ENCODE measurements at regions not wholly inside any gene's neighbourhood (a gene's known extent, or its start where the extent isn't known, plus 50 kb on each side); places are given as distances from the start of the nearest gene placed in this dataset.
"Not testable (repeated sequence)": the region's sequence is repeated elsewhere in the genome, so short reads cannot be mapped to it uniquely, and the experiment has no call there.

GRCh38 chr1:217040711-217041455, 317.7 kb upstream of the ESRRG start:
- Histone ChIP-seq H3K4me2 (ENCODE audit: low read length) (no peak overlapping the region), H3F3A (ENCODE audit: control insufficient read depth, insufficient read depth) (no peaks in the 10 kb centered on the region), H4K20me1 (ENCODE audit: control insufficient read depth, insufficient read depth, low read depth, low read length) (no peaks in the 10 kb centered on the region), H3K27me3 (ENCODE audit: control insufficient read depth, low read length) (no peaks in the 10 kb centered on the region), H3K4me1 (ENCODE audit: control insufficient read depth, low read length) (no peaks in the 10 kb centered on the region), H3K79me2 (ENCODE audit: control insufficient read depth, low read length) (no peaks in the 10 kb centered on the region), H3K9me3 (ENCODE audit: control insufficient read depth, insufficient read depth, low read length) (no peaks in the 10 kb centered on the region; the same call in 1 of the 2 replicates), H3K27ac (ENCODE audit: low read depth, low read length) (no peak overlapping the region), H3K4me3 (ENCODE audit: low read length) (no peak overlapping the region), H3K9me2 (replicated peaks; ENCODE audit: control insufficient read depth, low read length) (no peaks in the 10 kb centered on the region), H3K36me3 (ENCODE audit: control insufficient read depth, low read length) (no peaks in the 10 kb centered on the region)
- TF ChIP-seq, protein P1, sequence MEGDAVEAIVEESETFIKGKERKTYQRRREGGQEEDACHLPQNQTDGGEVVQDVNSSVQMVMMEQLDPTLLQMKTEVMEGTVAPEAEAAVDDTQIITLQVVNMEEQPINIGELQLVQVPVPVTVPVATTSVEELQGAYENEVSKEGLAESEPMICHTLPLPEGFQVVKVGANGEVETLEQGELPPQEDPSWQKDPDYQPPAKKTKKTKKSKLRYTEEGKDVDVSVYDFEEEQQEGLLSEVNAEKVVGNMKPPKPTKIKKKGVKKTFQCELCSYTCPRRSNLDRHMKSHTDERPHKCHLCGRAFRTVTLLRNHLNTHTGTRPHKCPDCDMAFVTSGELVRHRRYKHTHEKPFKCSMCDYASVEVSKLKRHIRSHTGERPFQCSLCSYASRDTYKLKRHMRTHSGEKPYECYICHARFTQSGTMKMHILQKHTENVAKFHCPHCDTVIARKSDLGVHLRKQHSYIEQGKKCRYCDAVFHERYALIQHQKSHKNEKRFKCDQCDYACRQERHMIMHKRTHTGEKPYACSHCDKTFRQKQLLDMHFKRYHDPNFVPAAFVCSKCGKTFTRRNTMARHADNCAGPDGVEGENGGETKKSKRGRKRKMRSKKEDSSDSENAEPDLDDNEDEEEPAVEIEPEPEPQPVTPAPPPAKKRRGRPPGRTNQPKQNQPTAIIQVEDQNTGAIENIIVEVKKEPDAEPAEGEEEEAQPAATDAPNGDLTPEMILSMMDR (IDR thresholded peaks at IDR 0.05; ENCODE audit: low read depth, low read length, poor library complexity, severe bottlenecking): no peak
- no peak for TF ChIP-seq EZH2phosphoT487 (IDR thresholded peaks at IDR 0.05; ENCODE audit: borderline replicate concordance, low read length)

DNA sequence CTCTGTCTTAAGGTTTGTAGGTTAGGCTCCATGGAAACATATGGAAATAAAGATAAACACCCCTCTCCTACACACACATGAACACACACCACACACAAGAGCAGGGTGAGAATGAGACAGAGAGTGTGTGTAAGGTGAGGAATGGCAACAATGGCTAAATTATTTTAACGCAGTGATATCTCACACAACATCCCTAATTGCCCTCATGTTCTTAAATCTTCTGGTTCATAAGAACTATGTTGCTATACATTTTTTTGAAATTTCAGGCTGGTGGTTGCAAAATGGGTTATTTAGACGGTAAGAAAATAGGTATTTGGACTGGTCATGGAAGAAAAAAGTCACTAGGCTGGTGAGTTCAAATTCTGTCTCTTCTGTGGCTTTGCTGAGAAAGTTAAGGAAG, 316.7 kb upstream of the ESRRG start:
- H3K4me3 ChIP-seq (ENCODE audit: low read length): no peak overlapping the region
- no peak overlapping the region for H3K27ac ChIP-seq (ENCODE audit: low read depth, low read length)
- no peaks in the 10 kb centered on the region for H3K9me2 ChIP-seq (replicated peaks; ENCODE audit: control insufficient read depth, low read length)
- no peaks in the 10 kb centered on the region; the same call in 1 of the 2 replicates for H3K9me3 ChIP-seq (ENCODE audit: control insufficient read depth, insufficient read depth, low read length)
- no peaks in the 10 kb centered on the region for H3K36me3 ChIP-seq (ENCODE audit: control insufficient read depth, low read length)
- no peaks in the 10 kb centered on the region for H3F3A ChIP-seq (ENCODE audit: control insufficient read depth, insufficient read depth)
- no peaks in the 10 kb centered on the region for H3K79me2 ChIP-seq (ENCODE audit: control insufficient read depth, low read length)
- no peak overlapping the region for H3K4me2 ChIP-seq (ENCODE audit: low read length)
- TF ChIP-seq EZH2phosphoT487 (IDR thresholded peaks at IDR 0.05; ENCODE audit: borderline replicate concordance, low read length): no peak
- TF ChIP-seq, protein P1 (IDR thresholded peaks at IDR 0.05; ENCODE audit: low read depth, low read length, poor library complexity, severe bottlenecking): no peak
- H3K4me1 ChIP-seq (ENCODE audit: control insufficient read depth, low read length): no peaks in the 10 kb centered on the region
- H4K20me1 ChIP-seq (ENCODE audit: control insufficient read depth, insufficient read depth, low read depth, low read length): no peaks in the 10 kb centered on the region
- H3K27me3 ChIP-seq (ENCODE audit: control insufficient read depth, low read length): no peaks in the 10 kb centered on the region

GRCh38 chr1:217039139-217039538, 315.9 kb upstream of the ESRRG start:
- not testable (repeated sequence) for H3K9me3 ChIP-seq (ENCODE audit: control insufficient read depth, insufficient read depth, low read length); H4K20me1 ChIP-seq (ENCODE audit: control insufficient read depth, insufficient read depth, low read depth, low read length); H3K4me3 ChIP-seq (ENCODE audit: low read length)

GRCh38 chr1:217036757-217037156, 313.5 kb upstream of the ESRRG start:
- no peak overlapping the region for H3K4me2 ChIP-seq (ENCODE audit: low read length)

More at GRCh38 chr1:217039139-217039538, 315.9 kb upstream of the ESRRG start:
- not testable (repeated sequence) for H3K9me2 ChIP-seq (replicated peaks; ENCODE audit: control insufficient read depth, low read length); H3K27ac ChIP-seq (ENCODE audit: low read depth, low read length); H3K36me3 ChIP-seq (ENCODE audit: control insufficient read depth, low read length); H3K79me2 ChIP-seq (ENCODE audit: control insufficient read depth, low read length); H3K4me1 ChIP-seq (ENCODE audit: control insufficient read depth, low read length); H3F3A ChIP-seq (ENCODE audit: control insufficient read depth, insufficient read depth); H3K27me3 ChIP-seq (ENCODE audit: control insufficient read depth, low read length); H3K4me2 ChIP-seq (ENCODE audit: low read length)

More at GRCh38 chr1:217036757-217037156, 313.5 kb upstream of the ESRRG start:
- Histone ChIP-seq H3K27ac (ENCODE audit: low read depth, low read length) (no peak overlapping the region), H3F3A (ENCODE audit: control insufficient read depth, insufficient read depth) (no peaks in the 10 kb centered on the region), H3K9me3 (ENCODE audit: control insufficient read depth, insufficient read depth, low read length) (no peaks in the 10 kb centered on the region; the same call in 1 of the 2 replicates), H3K9me2 (replicated peaks; ENCODE audit: control insufficient read depth, low read length) (no peaks in the 10 kb centered on the region), H3K36me3 (ENCODE audit: control insufficient read depth, low read length) (no peaks in the 10 kb centered on the region), H3K4me3 (ENCODE audit: low read length) (no peak overlapping the region), H3K27me3 (ENCODE audit: control insufficient read depth, low read length) (no peaks in the 10 kb centered on the region), H3K79me2 (ENCODE audit: control insufficient read depth, low read length) (no peaks in the 10 kb centered on the region), H3K4me1 (ENCODE audit: control insufficient read depth, low read length) (no peaks in the 10 kb centered on the region), H4K20me1 (ENCODE audit: control insufficient read depth, insufficient read depth, low read depth, low read length) (no peaks in the 10 kb centered on the region)
- no peak for TF ChIP-seq EZH2phosphoT487 (IDR thresholded peaks at IDR 0.05; ENCODE audit: borderline replicate concordance, low read length)
- TF ChIP-seq, protein P1 (IDR thresholded peaks at IDR 0.05; ENCODE audit: low read depth, low read length, poor library complexity, severe bottlenecking): no peak

All from DOHH2 (cell line).